ENCODE measurements at regions not wholly inside any gene's neighbourhood (a gene's known extent, or its start where the extent isn't known, plus 50 kb on each side); places are given as distances from the start of the nearest gene placed in this dataset.

GRCh38 chr5:12716664-12717063 lies 812.4 kb upstream of the CTNND2 start:
- H4K5ac ChIP-seq (ENCODE audit: insufficient read length, low read depth, low read length), result no peak overlapping the region
- H3K9ac ChIP-seq (replicated peaks in 1 of 4; ENCODE audit: extremely low read depth in 1 of 4, low read depth in 3 of 4, low read length in 3 of 4), result no peak overlapping the region
- H3K23me2 ChIP-seq (ENCODE audit: low read depth, low read length), result no peaks in the 10 kb centered on the region
- H3K4me1 ChIP-seq (replicated peaks in 1 of 4; ENCODE audit: control insufficient read depth in 3 of 4, insufficient read depth in 4 of 4, low read length in 3 of 4), result no peaks in the 10 kb centered on the region
- no peak overlapping the region for H3K27ac ChIP-seq (ENCODE audit: low read depth, low read length)
- no peaks in the 10 kb centered on the region for H3K27me3 ChIP-seq (replicated peaks in 1 of 4; ENCODE audit: control insufficient read depth in 3 of 4, extremely low read depth in 1 of 4, insufficient read depth in 3 of 4, low read length in 3 of 4)
- no peak overlapping the region for H3K4ac ChIP-seq (replicated peaks; ENCODE audit: insufficient read length, low read depth, low read length)
- H3K4me2 ChIP-seq (ENCODE audit: insufficient read depth in 1 of 2, low read depth in 2 of 2, low read length in 2 of 2), result no peak overlapping the region
- no peak overlapping the region for H4K8ac ChIP-seq (ENCODE audit: extremely low read depth, insufficient read depth, low read length)
- 97% methylated on average over 5 of the region's 5 CpGs; no CpG with 5 or more reads in 1 of the 2 experiments for WGBS, 2 experiments (ENCODE audit: extremely low coverage in 1 of 2, insufficient coverage in 1 of 2, insufficient read length in 1 of 2, insufficient replicate concordance in 2 of 2, low coverage in 1 of 2, low lambda C conversion rate in 2 of 2, missing lambda C conversion rate in 1 of 2)
- no peaks in the 10 kb centered on the region for H3K79me1 ChIP-seq (ENCODE audit: low read depth, low read length)
- H2BK12ac ChIP-seq (ENCODE audit: low read depth, low read length), result no peak overlapping the region
- FAIRE-seq (no peak), DNase-seq (ENCODE audit: low read depth in 1 of 2, low spot score in 2 of 2) (no peak)
- H3K79me2 ChIP-seq (ENCODE audit: control insufficient read depth in 1 of 2, insufficient read depth in 2 of 2, low read length in 2 of 2), result no peaks in the 10 kb centered on the region
- H4K20me1 ChIP-seq (replicated peaks in 1 of 2; ENCODE audit: control insufficient read depth in 1 of 2, insufficient read depth in 2 of 2, low read length in 2 of 2), result no peaks in the 10 kb centered on the region
- no peaks in the 10 kb centered on the region; a peak in 1 of 4 replicates for H3K9me3 ChIP-seq (ENCODE audit: insufficient read depth in 2 of 2, low read depth in 1 of 2, low read length in 1 of 2)
- no peak overlapping the region for H2AK5ac ChIP-seq (ENCODE audit: low read depth, low read length)
- ChIA-PET POLR2A (ENCODE audit: partially characterized antibody) (no interaction called here), CTCF (ENCODE audit: partially characterized antibody) (interaction anchor here (0.8 to 3.3 kb wide), 3 partner anchors 10 to 31 kb away, joined by 3 to 8 read pairs (median 6); no protein-coding TSS in a partner anchor)
- no peak overlapping the region for H3K23ac ChIP-seq (ENCODE audit: insufficient read length)
- H2BK120ac ChIP-seq (replicated peaks; ENCODE audit: low read depth, low read length), result no peak overlapping the region
- H3K4me3 ChIP-seq (ENCODE audit: extremely low read depth in 1 of 4, insufficient read depth in 2 of 4, low read depth in 3 of 4, low read length in 4 of 4), result no peak overlapping the region
- peaks cover 0 to 10% (median 0%) of the 10 kb centered on the region in 4 experiments; a peak in 1 of 8 replicates for H3K36me3 ChIP-seq (ENCODE audit: control insufficient read depth in 2 of 4, insufficient read depth in 4 of 4, low read length in 3 of 4)
- H2BK5ac ChIP-seq (ENCODE audit: low read depth, low read length), result no peak overlapping the region
- H3K18ac ChIP-seq (ENCODE audit: extremely low read depth, low read length), result no peak overlapping the region
- no peak overlapping the region for H3K56ac ChIP-seq (replicated peaks; ENCODE audit: insufficient read length, low read depth, low read length)
- no peak overlapping the region for H4K91ac ChIP-seq (replicated peaks; ENCODE audit: insufficient read length, low read length)
- H2BK15ac ChIP-seq (ENCODE audit: low read length), result no peak overlapping the region
- no peak overlapping the region for H2AFZ ChIP-seq (ENCODE audit: low read length)
- H2BK20ac ChIP-seq (ENCODE audit: low read length), result no peak overlapping the region
- H3K14ac ChIP-seq (ENCODE audit: insufficient read length), result no peak overlapping the region
- no peak for TF ChIP-seq CREB1 (IDR thresholded peaks at IDR 0.05)
- no peak for TF ChIP-seq POLR2AphosphoS5 (IDR thresholded peaks at IDR 0.05; ENCODE audit: low read depth, low read length)
- no peak for TF ChIP-seq ASH2L (IDR thresholded peaks at IDR 0.05; ENCODE audit: low read length)
- TF ChIP-seq TAF7 (optimal IDR thresholded peaks at IDR 0.05; ENCODE audit: borderline replicate concordance, low read depth, low read length), result no peak
- TF ChIP-seq RNF2 (IDR thresholded peaks at IDR 0.05; ENCODE audit: borderline replicate concordance, low read depth, low read length, missing control alignments, poor library complexity, severe bottlenecking), result no peak
- TF ChIP-seq MAFK (IDR thresholded peaks at IDR 0.05; ENCODE audit: low read depth, low read length), result no peak
- TF ChIP-seq, protein P1, sequence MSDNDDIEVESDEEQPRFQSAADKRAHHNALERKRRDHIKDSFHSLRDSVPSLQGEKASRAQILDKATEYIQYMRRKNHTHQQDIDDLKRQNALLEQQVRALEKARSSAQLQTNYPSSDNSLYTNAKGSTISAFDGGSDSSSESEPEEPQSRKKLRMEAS (IDR thresholded peaks at IDR 0.05), result no peak
- TF ChIP-seq SIX5 (IDR thresholded peaks at IDR 0.05; ENCODE audit: low read depth, low read length), result no peak
- TF ChIP-seq RFX5 (IDR thresholded peaks at IDR 0.05; ENCODE audit: borderline replicate concordance, low read depth, low read length), result no peak
- TF ChIP-seq CTCF (IDR thresholded peaks at IDR 0.05; ENCODE audit: control extremely low read depth in 1 of 3, insufficient read depth in 1 of 3, low read depth in 1 of 3, low read length in 3 of 3), result no peak
- no peak for TF ChIP-seq HDAC6 (IDR thresholded peaks at IDR 0.05; ENCODE audit: low read depth, low read length)
- no peak for TF ChIP-seq ZNF274 (IDR thresholded peaks at IDR 0.05; ENCODE audit: borderline replicate concordance, extremely low read depth, low read length)

Data from H1 (cell line).